ENCODE measurements at regions not wholly inside any gene's neighbourhood (a gene's known extent, or its start where the extent isn't known, plus 50 kb on each side); places are given as distances from the start of the nearest gene placed in this dataset.

DNA sequence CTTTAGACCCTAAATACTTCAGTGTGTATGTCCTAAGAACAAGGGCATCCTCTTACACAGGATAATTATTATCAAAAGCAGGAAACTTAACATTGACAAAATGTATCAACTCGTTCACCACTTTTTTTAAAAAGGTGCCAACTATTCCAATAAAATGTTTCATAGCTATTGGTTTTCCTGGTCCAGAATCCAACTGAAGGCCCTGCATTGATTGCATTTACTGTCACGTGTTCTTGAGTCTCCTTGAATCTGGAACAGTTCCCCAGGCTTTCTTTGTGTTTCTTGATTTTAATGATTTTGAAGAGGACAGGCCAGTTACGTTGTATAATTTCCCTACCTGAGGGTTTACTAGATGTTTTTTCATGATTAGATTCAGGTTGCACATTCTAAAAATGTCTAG is 94.6 kb upstream of the ARHGEF3 start:
- no peak for DNase-seq (ENCODE audit: low read depth)

DNA sequence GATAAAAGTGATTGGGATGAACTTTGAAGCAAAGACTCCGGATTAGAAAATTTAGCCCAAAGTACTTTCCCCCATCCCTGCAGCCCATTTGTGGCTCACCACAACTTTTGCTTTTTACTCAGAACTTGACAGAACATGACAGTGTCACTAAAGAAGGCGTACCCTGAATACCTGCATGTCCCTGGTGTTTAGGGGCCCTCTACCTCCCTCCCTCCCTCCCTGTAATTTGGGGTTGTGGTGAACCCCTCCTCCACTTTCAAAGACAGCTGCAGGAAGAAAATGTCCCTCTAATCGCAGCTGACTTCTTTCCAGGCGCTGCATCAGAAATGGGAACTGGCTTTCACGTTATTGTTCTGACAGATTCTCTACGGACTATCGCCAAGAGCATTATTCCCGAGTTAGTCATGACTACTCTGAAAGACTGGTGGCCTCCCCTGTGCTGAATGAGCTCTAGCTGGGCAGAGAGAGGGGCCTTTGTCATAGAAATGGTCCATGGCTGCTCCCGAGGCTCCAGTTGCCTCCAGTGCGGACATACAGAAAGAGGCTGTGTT is 93.2 kb upstream of the ARHGEF3 start:
- DNase-seq (ENCODE audit: low read depth) = no peak

DNA sequence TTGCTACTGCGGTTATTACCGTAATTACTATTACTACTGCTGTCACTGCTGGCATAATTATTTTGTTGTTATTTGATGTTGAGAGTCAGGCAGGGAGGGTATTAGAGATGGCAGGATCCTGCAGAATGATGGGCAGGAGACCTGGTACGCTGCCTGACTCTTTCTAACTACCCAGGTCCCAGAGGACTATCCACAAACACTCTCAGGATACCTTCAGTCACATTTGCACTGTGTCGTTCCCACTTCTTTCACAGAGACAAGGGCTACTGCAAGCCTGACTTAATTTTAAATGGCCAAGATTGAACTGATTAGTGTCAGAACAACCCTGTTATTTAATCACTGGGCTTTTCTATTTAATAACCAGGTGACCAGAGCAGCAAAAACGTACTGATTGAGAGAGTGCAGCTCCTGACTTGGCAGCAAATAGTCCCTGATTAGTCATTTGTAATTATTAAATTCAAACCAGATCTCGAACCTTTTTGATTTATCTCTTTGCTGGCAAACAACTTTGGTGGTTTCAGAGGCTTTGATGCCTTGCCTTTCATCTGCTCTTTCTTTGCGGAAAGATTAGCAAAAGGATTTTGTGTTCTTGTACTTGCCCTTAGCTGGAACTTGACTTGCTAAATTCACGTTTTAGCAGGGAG is 88.8 kb upstream of the ARHGEF3 start:
- no peak for DNase-seq (ENCODE audit: low read depth)

DNA sequence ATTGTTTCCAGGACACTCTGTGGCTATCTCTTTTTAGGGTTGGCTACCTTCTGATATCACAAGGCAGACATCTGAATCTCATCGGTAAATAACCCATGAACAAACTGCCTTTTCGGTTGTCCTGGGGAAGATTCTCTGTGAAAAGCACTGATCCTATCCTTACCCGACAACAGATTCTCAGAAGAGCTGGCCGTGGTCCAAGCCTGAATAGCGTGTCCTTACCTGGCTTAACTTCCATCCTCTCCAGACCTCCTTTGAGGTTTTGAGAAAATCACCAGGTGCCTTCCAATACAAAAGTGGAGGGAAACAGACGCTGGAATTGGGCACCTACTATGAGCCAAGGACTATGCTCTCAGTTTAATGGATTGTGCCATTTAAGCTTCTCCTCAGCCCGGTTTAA is 87.4 kb upstream of the ARHGEF3 start:
- DNase-seq (ENCODE audit: low read depth) = no peak

DNA sequence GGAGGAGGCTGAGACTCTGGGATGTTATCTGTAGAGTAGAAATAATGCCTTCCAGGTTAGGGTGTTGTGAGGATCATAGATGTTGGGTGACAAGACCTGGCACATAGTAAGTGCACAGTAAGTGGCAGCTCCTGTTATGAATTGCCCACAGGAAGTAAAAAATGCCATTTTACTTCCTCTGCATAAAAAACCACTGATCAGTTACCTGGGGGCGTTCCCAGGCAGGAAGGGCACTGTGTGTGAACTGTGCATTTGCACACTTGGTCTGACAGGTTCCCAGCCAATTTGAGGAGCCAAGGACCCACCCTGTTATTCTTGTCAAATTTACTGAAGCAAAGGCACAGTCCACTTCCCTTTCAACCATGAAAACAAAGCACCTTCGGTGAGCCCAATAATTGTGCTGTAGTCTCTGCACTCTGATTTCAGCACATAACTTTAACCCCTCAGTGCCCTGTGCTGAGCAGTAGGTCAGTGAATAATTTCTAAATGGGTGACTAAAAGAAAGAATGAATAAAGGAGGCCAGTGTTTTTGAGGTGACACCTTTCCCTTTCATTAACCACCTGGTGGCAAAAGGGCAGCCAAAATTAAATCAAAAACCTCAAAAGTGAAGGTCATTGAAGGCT is 85.8 kb upstream of the ARHGEF3 start:
- no peak for DNase-seq (ENCODE audit: low read depth)

DNA sequence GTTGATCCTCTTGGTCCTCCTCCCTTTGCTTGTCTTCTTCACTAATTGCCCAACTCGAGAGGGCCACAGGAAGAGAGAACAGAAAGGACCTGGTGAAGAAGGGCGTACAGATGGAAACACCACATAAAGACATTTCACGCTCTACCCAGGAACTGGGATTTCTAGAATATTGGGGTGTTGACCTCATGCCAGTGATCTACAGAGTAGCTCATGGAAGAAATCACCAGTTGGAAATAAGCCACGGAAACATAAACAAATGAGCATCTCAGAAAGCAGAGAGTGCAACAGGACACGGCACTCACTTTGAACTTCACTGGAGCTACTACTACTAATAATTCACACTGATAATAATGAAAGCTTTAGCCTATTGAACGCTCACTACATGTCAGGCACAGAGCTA is 84.6 kb upstream of the ARHGEF3 start:
- DNase-seq (ENCODE audit: low read depth) = no peak

DNA sequence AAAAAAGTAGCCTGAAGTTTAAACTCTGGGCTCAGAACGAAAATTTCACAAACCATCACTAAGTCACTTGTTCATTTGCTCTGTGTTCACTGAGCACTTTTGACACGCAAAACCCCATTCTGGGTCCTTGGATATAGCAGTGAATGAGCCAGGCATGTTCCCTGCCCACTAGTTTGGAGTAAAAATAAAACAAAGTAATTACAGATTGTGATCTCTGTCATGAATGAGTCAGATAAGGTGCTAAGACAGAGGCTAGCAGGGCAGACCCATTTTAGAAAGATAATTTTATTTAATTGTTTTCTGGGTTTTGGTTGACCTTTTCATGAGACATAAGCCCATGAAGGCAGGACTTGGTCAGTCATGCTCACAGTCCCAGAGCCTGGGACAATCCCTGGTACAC is 84.1 kb upstream of the ARHGEF3 start:
- DNase-seq (ENCODE audit: low read depth) = no peak

DNA sequence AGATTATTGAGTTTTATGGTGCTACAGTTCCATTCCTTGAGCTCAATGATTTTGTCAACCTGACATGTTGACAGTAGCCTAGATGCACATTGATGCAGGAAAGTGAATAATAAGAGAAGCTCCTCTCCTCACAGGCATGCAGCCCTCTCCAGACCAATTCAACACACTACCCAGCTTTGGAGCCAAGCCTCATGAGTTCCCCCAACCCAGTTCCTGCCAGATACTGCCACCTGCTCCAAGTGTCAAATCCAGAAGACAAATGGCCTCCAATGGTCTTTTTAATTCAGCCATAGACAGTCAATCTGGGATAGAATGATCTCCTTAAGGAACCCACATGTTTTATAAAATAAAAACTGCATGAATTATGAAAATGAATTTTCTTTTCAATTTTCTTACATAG is 83.7 kb upstream of the ARHGEF3 start:
- DNase-seq (ENCODE audit: low read depth) = no peak

DNA sequence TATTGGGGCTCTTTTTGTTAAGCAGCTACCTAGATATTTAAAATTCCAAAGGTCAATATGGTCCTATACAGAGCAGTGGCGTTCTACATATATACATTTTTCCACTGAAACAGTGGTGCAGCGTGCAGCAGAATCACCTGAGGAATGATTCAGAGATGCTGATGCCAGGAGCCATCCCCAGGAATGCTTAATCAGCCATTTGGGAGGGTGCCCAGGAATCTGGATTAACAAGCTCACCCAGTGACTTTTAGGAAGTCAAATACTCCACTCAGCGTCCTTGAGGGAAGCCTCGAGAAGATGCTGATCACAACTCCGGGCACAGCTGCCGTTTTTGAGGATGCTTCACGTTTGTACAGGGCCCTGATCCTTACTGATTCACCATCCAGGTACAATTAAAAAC is 82.6 kb upstream of the ARHGEF3 start:
- DNase-seq (ENCODE audit: low read depth) = no peak

DNA sequence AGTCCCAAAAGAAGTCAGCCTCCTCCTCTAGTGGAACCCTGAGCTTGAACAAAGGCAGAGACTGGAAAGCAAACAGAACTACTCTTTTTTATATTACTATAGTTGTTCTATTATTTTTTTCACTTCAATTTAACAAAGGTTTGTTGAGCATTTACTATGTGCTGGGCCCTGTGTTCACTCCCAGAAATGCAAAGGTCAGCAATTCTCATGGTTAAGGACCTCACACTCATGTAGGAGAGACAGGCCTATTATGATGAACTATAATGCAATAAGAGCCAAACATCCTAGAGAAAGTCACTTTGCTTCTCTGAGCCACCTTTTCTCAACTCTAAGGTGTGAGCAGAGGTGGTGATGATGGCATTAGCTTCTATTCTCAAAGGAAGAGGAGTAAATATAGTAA is 82.1 kb upstream of the ARHGEF3 start:
- no peak for DNase-seq (ENCODE audit: low read depth)

DNA sequence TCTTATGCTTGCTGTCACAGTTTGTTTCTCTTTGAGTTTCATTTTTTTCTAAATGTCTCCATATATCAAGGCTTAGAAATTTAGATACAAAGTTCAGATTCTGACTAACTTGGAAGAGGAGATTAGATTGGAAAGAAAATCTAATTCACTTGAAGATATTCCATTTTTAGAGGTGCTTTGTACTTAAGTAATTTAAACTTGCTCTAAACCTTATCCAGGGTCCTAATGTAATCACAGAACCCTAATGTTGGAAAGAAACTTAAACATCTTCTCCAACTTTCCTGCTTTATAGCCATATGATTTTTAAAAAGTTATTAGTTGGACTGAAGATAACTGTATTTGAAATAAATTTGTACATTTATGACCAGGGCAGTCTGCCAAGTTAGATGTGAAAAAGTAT is 81.1 kb upstream of the ARHGEF3 start:
- no peak for DNase-seq (ENCODE audit: low read depth)

DNA sequence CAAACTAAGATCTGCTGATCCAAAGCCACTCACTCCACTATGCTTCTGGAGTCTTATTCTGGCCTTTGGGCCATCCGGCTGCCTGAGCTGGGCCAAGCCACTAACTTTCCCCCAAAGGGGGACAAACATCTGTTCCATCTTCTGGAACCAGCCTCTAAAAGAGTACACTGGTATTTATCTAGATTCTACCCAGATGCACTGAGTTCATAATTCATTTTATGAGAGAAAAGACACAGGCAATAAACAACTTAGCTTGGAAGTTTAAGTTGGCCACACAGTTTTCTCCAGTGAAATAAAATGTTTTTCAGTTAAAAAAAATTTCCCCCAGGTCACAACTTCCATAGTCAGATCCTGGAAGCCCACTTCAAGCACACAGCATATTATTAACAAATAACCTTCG is 80.1 kb upstream of the ARHGEF3 start:
- DNase-seq (ENCODE audit: low read depth) = no peak

DNA sequence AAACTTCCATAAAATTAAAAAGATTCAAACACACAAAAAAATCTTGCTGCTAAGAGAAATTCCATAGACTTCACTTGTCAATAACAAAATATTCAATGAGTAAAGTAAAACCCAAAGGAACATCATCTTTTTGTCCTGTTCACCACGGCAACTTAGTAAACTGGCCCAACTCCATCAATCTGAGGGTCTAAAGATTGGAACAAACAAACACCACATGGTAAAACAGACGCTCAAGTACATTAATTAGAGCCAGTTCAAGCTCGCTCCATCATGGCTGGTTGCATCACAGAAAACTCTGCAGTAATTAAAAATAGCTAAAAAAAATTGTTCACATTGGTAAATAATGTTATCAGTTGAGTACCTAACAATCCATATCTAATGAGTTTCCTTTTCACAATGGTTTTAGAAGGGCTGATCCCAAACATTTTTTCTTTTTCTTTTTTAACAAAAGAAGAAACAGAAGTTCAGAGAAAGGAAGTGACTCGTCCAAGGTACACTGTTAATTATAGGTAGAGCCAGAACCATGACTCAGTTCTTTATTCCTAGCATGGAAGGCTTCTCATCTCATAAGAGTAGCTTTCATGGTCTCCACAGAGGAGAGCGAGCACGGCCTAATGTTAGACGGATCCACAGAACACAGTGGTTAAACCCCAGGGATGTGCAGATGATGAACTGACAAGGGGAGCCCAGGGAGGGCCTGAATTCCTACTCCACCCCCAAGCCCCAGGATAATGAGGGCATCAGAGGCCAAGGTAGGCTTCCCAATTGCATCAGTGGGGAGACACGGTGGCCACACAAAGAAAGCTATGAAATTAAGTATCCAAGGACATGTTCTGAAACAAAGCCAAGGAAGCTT is 79.2 kb upstream of the ARHGEF3 start:
- no peak for DNase-seq (ENCODE audit: low read depth)

DNA sequence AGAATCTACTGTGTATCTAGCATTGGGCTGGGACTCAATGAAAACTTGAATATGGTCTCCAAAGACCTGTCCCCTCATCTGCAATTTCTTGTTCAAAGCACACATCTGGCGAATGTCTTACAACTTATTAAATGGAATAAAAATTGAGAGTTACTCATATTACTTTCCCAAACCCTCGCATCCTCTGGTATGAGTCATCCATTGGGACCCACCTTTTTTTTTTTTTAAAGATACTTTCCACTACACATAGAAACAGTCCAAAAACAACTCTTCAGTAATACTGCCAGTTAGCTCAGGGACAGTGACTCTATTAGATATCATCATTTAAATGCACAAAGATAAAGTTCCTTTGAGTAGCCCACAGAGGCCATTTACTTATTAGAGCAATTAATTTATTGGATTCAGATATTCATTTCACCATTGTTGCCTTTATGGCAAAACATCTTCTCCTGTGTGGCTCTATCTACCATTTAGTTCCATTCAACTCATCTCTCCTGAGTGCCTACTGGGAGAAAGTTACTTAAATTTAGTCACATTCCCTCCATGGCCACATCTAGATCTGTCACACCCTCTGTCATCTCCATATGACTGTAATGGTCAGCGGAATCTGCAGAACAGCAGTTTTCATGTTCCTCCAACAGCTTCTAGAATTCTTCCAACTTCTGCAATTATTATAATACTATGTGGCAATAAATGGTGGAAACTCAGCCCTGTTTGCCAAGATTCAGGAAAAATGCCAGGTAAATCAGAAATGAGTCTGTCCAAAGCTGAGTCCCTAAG is 77.9 kb upstream of the ARHGEF3 start:
- no peak for DNase-seq (ENCODE audit: low read depth)

DNA sequence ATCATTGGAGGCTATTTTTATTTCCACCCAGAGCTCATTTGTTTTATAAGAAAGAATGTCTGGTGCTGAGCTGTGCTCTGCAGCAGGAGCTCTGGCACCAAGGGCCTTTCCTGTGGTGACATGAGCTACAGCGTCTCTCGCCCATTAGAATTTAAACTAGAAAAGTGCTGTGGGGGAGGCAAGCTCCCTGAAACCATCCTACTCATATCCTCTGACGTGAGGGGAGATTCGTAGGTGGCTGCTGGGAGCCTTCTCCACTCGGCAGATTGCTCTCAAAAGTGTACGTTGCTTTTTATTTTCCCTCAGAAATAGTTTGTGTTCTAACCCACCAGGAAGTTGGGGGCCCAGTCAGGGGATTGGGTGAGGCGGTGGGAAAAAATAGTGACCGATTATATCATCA is 76.3 kb upstream of the ARHGEF3 start:
- no peak for DNase-seq (ENCODE audit: low read depth)

DNA sequence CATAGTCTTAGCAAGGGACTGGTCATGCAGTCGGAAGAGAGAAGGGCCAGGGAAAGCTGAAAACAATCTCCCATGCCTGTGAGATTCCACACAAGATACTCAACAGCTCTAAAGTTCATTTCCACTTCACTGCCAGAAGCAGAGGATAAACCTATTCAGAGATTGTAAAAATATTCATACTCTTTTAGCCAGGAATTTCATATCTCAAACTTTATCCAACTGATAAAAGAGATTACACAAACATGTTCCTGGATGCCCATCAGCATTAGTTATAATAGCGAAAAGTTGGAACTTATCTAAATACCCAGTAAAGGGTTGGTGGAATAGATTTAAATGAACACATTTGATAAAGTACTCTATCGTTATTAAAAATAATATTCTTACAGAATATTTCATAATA is 75.2 kb upstream of the ARHGEF3 start:
- DNase-seq (ENCODE audit: low read depth) = no peak

DNA sequence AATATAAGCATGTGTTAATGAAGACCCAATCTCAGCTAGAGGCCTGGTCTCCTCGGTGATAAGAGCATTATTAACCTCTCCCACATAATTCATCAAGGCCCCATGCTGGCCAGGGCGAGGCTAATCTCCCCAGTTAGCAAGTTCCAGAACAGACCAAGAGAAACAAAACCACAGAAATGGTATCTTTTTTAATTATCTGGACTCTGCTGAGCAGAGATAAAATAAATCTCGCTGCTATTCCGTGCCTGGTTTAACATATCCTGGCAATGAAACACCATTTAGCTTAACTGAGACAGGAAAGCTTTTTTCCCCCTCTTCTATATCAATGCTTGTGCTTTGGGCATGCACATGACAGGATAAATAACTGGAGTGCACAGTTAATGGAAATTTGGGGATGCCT is 72.5 kb upstream of the ARHGEF3 start:
- no peak for DNase-seq (ENCODE audit: low read depth)

DNA sequence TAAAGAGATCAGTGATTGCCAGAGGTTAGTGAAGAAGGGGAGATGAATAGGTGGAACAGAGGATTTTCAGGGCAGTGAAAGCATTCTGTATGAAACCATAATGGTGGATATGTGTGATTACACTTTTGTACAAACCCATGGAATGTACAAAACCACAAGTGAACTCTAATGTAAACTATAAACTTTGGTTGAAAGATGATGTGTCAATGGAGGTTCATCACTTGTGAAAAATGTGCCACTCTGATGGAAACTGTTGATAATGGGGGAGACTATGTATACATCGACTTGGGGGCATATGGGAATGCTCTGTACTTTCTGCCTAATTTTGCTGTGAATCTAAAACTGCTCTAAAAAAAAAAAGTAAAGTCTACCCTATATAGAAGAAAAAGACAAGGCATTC is 68.7 kb upstream of the ARHGEF3 start:
- DNase-seq (ENCODE audit: low read depth) = no peak

DNA sequence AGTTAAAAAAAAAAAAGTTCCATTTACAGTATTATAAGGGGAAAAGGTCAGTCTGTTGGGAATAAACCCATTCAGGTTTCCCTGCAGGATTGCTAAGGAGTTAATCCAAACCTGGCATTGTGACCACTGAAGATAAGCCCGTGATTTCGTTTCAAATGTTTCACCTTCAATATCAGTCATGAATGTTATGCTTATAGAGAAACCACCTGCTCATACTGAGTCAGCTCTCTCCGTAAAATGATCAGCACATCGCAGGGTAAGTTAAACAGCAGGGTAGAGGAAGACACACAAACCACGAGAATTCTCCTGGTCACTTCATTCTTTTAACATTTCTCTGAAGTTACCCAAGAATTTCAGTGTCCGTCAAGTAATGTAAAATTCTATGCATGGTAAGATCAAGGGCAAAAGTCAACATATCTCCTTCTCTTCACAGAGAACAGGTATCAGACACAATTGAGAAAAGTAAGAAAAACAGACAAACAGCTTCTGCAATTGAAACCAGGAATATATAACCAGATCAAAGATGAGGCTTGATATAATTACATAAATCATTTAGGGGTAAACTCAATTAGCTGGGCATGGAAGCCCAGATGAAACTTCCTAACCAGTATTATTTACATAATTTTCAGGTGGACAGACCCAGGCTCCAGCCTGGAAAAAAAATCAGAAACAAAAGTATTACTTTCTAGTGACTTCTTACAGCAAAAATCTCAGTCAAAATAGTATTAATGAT is 67.6 kb upstream of the ARHGEF3 start:
- DNase-seq (ENCODE audit: low read depth) = no peak

DNA sequence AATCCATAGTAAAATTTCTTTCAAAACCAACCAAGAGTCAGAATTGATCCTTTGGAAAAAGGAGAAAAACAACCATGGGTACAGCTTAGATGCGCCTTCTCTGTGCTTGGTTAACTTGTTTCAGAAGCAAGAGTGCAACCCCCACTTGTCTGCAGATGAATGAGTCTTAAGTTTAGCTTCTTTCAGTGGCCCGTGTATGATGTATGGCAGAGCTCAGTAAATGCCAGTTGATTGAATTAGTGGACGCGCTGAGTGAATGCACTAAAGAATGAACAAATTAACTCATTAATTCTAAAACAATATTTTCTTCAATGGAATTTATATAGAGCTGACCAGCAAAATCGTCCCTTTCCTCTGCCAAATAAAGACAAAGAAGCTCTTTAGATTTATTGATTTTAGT is 67.0 kb upstream of the ARHGEF3 start:
- DNase-seq (ENCODE audit: low read depth) = no peak

DNA sequence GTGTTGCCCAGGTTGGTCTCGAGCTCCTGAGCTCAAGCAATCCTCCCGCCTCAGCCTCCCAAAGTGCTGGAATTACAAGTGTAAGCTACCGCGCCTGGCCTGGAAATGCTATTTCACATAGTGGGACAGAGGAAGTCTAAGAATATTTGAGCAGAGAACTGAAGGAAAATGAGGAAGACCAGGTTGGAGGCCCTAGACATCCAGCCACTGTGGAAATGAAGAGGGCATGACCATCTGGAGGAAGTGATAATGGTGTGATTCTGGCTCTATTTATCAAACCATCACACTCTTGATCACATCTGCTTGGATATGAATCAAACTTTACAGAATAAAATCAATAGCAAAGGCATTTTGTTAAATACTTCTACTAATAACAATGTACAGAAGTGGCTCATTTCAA is 65.9 kb upstream of the ARHGEF3 start:
- DNase-seq (ENCODE audit: low read depth) = no peak

All from stimulated activated CD8-positive, alpha-beta memory T cell treated with anti-CD3 and anti-CD28 coated beads, Interleukin-15, amount 100 ng/mL, for 1 hour (primary cell).